Kidney epithelial cell (primary cell): ENCODE measurements at regions not wholly inside any gene's neighbourhood (a gene's known extent, or its start where the extent isn't known, plus 50 kb on each side); places are given as distances from the start of the nearest gene placed in this dataset.

Experiments
- DNase-seq: peaks from one replicate; pipeline ENCODE4 v3.0.0-alpha.2; 2010; ENCODE audit warnings: low read depth
- H3K27me3 ChIP-seq: 2 replicates; pipeline ENCODE4 v1.6.0; 2011; ENCODE audit warnings: low read length; ENCODE audit not compliant: control insufficient read depth, insufficient read depth
- H3K36me3 ChIP-seq: 2 replicates; pipeline ENCODE4 v1.5.1; 2011; ENCODE audit warnings: low read length; ENCODE audit not compliant: control insufficient read depth, insufficient read depth
- H3K4me3 ChIP-seq: 2 replicates; pipeline ENCODE4 v1.5.1; 2011; ENCODE audit warnings: low read depth, mild to moderate bottlenecking, control low read depth, low read length
- TF ChIP-seq, protein P1 (sequence below): IDR thresholded peaks from 2 replicates; pipeline ENCODE4 v1.5.1; 2011; ENCODE audit warnings: mild to moderate bottlenecking, moderate library complexity, low read length, control low read depth, inconsistent platforms; ENCODE audit not compliant: insufficient read depth, poor library complexity, severe bottlenecking

GRCh38 chr6:85107701-85108100, 342.2 kb upstream of the NT5E start:
- Histone ChIP-seq H3K4me3 (no peak overlapping the region), H3K27me3 (no peaks in the 10 kb centered on the region), H3K36me3 (no peaks in the 10 kb centered on the region)
- TF ChIP-seq, protein P1, sequence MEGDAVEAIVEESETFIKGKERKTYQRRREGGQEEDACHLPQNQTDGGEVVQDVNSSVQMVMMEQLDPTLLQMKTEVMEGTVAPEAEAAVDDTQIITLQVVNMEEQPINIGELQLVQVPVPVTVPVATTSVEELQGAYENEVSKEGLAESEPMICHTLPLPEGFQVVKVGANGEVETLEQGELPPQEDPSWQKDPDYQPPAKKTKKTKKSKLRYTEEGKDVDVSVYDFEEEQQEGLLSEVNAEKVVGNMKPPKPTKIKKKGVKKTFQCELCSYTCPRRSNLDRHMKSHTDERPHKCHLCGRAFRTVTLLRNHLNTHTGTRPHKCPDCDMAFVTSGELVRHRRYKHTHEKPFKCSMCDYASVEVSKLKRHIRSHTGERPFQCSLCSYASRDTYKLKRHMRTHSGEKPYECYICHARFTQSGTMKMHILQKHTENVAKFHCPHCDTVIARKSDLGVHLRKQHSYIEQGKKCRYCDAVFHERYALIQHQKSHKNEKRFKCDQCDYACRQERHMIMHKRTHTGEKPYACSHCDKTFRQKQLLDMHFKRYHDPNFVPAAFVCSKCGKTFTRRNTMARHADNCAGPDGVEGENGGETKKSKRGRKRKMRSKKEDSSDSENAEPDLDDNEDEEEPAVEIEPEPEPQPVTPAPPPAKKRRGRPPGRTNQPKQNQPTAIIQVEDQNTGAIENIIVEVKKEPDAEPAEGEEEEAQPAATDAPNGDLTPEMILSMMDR = no peak
- DNase-seq = no peak

DNA sequence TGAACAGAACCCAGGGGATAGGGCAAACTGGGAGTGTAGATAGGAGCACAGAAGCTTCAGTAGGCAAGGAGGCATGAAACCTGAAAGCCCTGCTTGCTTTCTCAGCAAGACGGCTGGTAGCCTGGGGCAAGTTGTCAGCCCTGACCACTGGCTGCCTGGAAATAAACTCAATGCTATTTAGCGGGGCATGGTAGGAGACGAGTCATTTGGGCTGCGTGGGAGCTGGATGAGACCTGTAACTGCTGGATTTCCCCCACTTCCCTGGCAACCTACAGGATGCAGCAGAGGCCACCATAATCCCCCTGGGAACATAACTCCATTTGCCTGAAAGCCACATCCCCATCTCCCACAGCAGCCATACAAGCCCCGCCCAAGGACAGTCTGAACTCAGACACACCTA, 332.6 kb upstream of the TBX18 start:
- TF ChIP-seq, protein P1 = no peak
- DNase-seq = no peak

GRCh38 chr6:85092226-85092625, 327.8 kb upstream of the TBX18 start:
- no peaks in the 10 kb centered on the region for H3K36me3 ChIP-seq
- no peak for DNase-seq
- no peaks in the 10 kb centered on the region for H3K27me3 ChIP-seq
- TF ChIP-seq, protein P1 = no peak
- no peak overlapping the region for H3K4me3 ChIP-seq

More for the DNA sequence above, 332.6 kb upstream of the TBX18 start:
- Histone ChIP-seq H3K27me3 (no peaks in the 10 kb centered on the region), H3K4me3 (no peak overlapping the region), H3K36me3 (no peaks in the 10 kb centered on the region)

DNA sequence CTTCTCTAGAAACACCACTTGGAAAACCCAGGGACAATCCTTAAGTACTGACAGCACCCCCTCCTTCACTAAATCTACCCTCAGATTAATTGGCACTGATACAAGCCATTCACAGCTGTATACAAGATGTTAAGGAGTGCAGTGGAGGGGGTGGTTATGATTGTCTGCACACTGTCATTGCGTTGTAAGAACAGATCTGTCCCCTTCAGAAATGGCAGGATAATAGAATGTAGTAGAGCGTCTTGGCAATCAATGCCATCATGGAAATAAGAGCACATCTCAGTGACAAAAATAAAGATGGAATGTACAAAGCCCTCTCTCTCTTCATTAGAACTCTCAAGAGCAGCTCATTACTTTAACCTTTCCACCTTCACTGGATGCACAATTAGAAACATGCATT, 324.9 kb upstream of the TBX18 start:
- no peak for DNase-seq
- Histone ChIP-seq H3K36me3 (no peaks in the 10 kb centered on the region), H3K27me3 (no peaks in the 10 kb centered on the region), H3K4me3 (no peak overlapping the region)
- TF ChIP-seq, protein P1 = no peak

DNA sequence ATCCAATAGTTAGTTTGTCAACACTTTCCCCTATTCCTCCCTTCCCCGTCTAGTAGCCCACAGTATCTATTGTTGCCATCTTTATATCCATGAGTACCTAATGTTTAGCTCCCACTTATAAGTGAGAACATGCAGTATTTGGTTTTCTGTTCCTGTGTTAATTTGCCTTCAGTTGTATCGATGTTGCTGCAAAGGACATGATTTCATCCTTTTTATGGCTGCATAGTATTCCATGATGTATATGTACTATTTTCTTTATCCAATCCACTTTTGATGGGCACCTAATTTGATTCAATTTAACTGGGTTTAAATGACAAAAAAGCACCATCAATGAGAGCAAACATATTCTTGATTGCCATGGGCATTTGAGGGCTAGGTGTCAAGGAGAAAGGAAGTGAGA, 321.5 kb upstream of the TBX18 start:
- Histone ChIP-seq H3K4me3 (no peak overlapping the region), H3K27me3 (no peaks in the 10 kb centered on the region), H3K36me3 (no peaks in the 10 kb centered on the region)
- DNase-seq = no peak
- TF ChIP-seq, protein P1 = no peak

DNA sequence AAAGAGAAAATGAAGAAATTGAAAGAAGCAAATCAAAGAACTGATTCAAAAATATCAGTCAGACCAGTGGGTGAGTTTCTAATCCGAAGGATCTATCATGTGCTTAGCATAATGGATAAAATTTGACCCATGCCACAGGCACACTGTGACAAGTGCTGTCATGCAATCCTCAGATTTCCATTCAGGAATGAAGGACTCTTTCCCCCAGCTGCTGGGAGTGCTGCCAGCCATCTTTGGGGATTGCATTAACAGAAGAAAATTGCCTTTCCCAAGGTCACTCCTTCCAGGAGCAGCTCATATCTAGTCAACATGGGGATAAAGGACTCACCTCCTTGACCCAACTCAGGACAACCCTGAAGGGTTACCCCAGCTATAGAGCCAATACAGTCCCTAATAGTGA, 316.7 kb upstream of the TBX18 start:
- Histone ChIP-seq H3K4me3 (no peak overlapping the region), H3K36me3 (no peaks in the 10 kb centered on the region), H3K27me3 (no peaks in the 10 kb centered on the region)
- TF ChIP-seq, protein P1 = no peak
- no peak for DNase-seq
